Progenitor cell of endocrine pancreas (in vitro differentiated cells): ENCODE measurements at regions not wholly inside any gene's neighbourhood (a gene's known extent, or its start where the extent isn't known, plus 50 kb on each side); places are given as distances from the start of the nearest gene placed in this dataset.

ENCODE experiments used
- DNase-seq: peaks from one replicate; pipeline ENCODE4 v3.0.0; 2021; ENCODE audit warnings: low spot score; ENCODE audit not compliant: unreplicated experiment
- H3K27ac Mint-ChIP-seq: 2 replicates; pipeline ENCODE4 v1.8.0; 2021; ENCODE audit warnings: mild to moderate bottlenecking, moderate library complexity, mixed read lengths
- H3K27me3 Mint-ChIP-seq: 2 replicates; pipeline ENCODE4 v1.8.0; 2021; ENCODE audit warnings: mixed read lengths
- H3K36me3 Mint-ChIP-seq: 2 replicates; pipeline ENCODE4 v1.8.0; 2022; ENCODE audit warnings: mixed read lengths; ENCODE audit not compliant: insufficient read depth
- H3K4me1 Mint-ChIP-seq: 2 replicates; pipeline ENCODE4 v1.8.0; 2021; ENCODE audit warnings: low read depth, mixed read lengths
- H3K4me3 Mint-ChIP-seq: 2 replicates; pipeline ENCODE4 v1.8.0; 2021; ENCODE audit warnings: low read depth, mild to moderate bottlenecking, moderate library complexity, mixed read lengths
- H3K9me3 Mint-ChIP-seq: 2 replicates; pipeline ENCODE4 v1.8.0; 2021; ENCODE audit warnings: low read depth, mixed read lengths
- TF ChIP-seq, protein P1 (sequence below): fragments of 200-600 bp; sonication (generic); IDR thresholded peaks from one replicate; pipeline ENCODE4 v1.5.0; 2021; ENCODE audit warnings: antibody characterized with exemption, mild to moderate bottlenecking; ENCODE audit not compliant: unreplicated experiment

DNA sequence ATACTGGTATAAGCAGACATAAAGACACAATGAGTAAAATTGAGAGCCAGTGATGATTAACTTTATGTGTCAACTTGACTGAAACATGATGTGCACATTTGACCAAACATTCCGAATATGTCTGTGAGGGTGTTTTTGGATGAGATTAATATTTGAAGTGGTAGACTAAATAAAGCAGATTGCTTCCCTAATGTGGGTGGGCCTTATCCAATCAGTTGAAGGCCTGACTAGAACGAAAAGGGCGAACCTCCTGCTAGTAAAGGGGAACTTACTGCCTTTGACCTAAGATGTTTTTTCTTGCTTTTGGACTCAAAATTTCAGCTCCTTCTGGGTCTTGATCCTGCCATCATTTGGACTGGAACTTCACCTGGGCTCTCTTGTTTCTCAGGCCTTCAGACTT is 1387.7 kb upstream of the CDH6 start:
- peaks cover 1% of the 10 kb centered on the region for H3K4me1 Mint-ChIP-seq
- no peaks in the 10 kb centered on the region for H3K27me3 Mint-ChIP-seq
- peaks cover 8% of the 10 kb centered on the region for H3K9me3 Mint-ChIP-seq
- DNase-seq = no peak
- H3K27ac Mint-ChIP-seq = no peak overlapping the region
- no peak overlapping the region for H3K4me3 Mint-ChIP-seq
- H3K36me3 Mint-ChIP-seq = no peaks in the 10 kb centered on the region
- TF ChIP-seq, protein P1, sequence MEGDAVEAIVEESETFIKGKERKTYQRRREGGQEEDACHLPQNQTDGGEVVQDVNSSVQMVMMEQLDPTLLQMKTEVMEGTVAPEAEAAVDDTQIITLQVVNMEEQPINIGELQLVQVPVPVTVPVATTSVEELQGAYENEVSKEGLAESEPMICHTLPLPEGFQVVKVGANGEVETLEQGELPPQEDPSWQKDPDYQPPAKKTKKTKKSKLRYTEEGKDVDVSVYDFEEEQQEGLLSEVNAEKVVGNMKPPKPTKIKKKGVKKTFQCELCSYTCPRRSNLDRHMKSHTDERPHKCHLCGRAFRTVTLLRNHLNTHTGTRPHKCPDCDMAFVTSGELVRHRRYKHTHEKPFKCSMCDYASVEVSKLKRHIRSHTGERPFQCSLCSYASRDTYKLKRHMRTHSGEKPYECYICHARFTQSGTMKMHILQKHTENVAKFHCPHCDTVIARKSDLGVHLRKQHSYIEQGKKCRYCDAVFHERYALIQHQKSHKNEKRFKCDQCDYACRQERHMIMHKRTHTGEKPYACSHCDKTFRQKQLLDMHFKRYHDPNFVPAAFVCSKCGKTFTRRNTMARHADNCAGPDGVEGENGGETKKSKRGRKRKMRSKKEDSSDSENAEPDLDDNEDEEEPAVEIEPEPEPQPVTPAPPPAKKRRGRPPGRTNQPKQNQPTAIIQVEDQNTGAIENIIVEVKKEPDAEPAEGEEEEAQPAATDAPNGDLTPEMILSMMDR = no peak

DNA sequence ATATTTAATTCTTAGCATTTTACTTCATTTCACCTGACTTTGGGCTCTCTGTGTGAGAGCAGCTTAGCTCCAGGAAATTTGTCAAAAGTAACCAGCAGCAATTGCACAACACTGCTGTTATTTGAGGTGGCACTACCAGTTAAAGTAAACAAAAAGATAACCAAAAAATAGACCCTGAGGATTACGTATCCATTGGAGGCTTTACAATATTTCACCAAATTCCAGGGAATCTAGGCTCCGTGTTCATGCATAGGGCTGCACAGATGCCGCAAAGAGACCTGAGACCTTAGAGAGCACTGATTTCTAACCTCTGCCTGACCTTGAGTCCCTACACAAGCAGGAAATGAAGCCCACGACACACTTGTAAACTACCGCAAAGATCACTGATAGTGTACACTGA is 1392.7 kb upstream of the CDH6 start:
- H3K4me3 Mint-ChIP-seq = no peak overlapping the region
- TF ChIP-seq, protein P1 = no peak
- peaks cover 1% of the 10 kb centered on the region for H3K4me1 Mint-ChIP-seq
- H3K36me3 Mint-ChIP-seq = no peaks in the 10 kb centered on the region
- H3K9me3 Mint-ChIP-seq = peaks cover 1% of the 10 kb centered on the region
- H3K27me3 Mint-ChIP-seq = no peaks in the 10 kb centered on the region
- no peak overlapping the region for H3K27ac Mint-ChIP-seq
- no peak for DNase-seq

DNA sequence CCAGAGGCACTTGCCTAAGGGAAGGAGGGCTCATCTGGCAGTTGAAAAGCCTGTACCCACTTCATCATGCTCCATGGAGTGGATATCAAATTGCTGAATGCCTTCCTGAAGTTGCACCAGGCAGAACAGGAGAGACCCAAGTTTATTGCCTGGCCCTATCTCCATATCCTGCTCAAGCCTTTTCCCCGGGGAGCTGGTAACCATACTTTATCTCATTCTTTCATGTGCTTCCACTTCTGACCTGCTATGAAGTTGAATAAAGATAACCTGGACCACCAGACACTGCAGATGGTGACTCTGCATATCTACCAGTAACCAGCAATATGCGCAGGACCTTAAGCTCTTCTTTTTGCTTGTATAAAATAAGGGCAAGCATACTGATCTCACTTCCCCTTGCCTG is 1397.5 kb upstream of the CDH6 start:
- H3K36me3 Mint-ChIP-seq = no peaks in the 10 kb centered on the region
- TF ChIP-seq, protein P1 = no peak
- peaks cover 3% of the 10 kb centered on the region for H3K4me1 Mint-ChIP-seq
- H3K27me3 Mint-ChIP-seq = no peaks in the 10 kb centered on the region
- H3K9me3 Mint-ChIP-seq = peaks cover 3% of the 10 kb centered on the region
- no peak overlapping the region for H3K4me3 Mint-ChIP-seq
- DNase-seq = no peak
- H3K27ac Mint-ChIP-seq = no peak overlapping the region

DNA sequence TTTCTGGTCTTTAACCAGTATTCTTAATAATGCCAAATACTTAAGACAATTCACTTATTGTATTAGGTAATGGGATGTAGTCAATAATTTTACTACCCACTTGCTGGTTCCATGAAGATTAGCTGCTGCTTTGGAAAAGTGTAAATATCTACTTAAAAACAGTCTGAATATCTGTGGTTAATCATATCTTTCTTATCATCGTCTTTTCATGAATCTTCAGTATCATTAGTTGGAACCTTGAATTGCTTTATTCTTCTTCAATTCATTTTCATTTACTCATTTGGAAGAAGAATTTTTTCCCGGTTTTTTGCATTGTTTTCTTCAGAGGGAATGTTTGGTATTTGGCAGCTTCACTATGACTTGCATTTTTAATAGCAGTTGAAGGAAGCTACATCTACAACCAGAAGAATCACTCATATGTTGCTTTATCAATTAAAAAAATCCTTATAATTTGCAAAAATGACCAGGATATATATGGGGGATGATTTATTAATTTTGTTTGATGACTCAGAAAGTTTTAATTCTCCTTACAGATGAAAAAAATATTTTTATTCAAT is 1398.3 kb upstream of the CDH6 start:
- Mint-ChIP-seq H3K4me1 (peaks cover 2% of the 10 kb centered on the region), H3K27me3 (no peaks in the 10 kb centered on the region), H3K4me3 (no peak overlapping the region), H3K9me3 (peaks cover 3% of the 10 kb centered on the region), H3K27ac (no peak overlapping the region), H3K36me3 (no peaks in the 10 kb centered on the region)
- no peak for DNase-seq
- TF ChIP-seq, protein P1 = no peak

DNA sequence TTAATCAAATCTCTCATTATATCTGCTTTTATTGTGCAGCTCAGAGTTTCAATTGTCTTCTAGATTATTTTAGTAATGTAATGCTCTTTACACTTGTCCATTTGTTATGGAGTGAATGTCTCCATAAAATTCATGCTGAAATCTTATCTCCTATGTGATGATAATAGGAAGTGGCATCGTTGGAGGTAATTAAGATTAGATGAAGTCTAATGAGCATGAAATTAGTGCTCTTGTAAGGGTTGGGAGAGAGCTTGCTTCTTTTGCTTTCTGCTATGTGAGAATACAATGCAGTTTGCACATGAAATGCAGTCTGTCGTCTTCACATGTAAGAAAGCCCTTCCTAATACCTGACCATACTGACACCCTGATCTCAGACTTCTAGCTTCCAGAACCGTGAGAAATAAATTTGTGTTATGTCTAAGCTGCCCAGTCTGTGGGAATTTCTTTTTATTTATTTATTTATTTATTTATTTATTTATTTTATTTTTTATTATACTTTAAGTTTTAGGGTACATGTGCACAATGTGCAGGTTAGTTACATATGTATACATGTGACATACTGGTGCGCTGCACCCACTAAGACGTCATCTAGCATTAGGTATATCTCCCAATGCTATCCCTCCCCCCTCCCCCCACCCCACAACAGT is 1399.2 kb upstream of the CDH6 start:
- Mint-ChIP-seq H3K4me1 (peaks cover 2% of the 10 kb centered on the region), H3K27ac (no peak overlapping the region), H3K27me3 (no peaks in the 10 kb centered on the region), H3K4me3 (no peak overlapping the region), H3K9me3 (peaks cover 3% of the 10 kb centered on the region), H3K36me3 (no peaks in the 10 kb centered on the region)
- TF ChIP-seq, protein P1 = no peak
- DNase-seq = no peak
